RKO (cell line): ENCODE measurements at regions not wholly inside any gene's neighbourhood (a gene's known extent, or its start where the extent isn't known, plus 50 kb on each side); places are given as distances from the start of the nearest gene placed in this dataset.
A peak's percentile ranks its signal among the peaks of the same experiment; 100 is the strongest.
"Not testable (repeated sequence)": the region's sequence is repeated elsewhere in the genome, so short reads cannot be mapped to it uniquely, and the experiment has no call there.

Experiments used
- DNase-seq: peaks from one replicate; pipeline ENCODE4 v3.0.0-alpha.2; 2016; ENCODE audit warnings: low spot score

DNA sequence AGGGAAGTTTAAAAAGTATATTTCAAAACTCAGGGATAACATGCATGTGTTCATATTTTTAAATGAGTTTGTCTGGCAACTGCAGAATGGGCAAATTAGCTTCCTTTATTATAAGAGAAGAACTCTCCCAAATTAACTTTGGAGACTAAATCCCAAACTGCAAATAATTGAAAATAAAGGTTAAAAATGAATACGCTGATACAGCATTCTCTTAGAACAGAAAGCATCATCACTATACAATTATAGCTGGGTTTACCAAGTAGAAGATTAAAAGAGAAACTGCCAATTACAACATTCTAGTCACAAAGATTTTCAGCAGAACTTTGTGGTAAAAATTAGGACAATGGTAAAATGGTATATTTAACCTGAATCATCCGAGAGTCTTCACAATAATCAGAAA is 73.3 kb downstream of the OLFM4 start:
- no peak for DNase-seq

- no peak for DNase-seq
These were observed 75.5 kb downstream of the OLFM4 start for GRCh38 chr13:53104136-53104535.

GRCh38 chr13:53105477-53105876 is 76.9 kb downstream of the OLFM4 start:
- no peak for DNase-seq

GRCh38 chr13:53105890-53106289 is 77.3 kb downstream of the OLFM4 start:
- DNase-seq: no peak

GRCh38 chr13:53110181-53110580 is 81.6 kb downstream of the OLFM4 start:
- DNase-seq: no peak

- no peak for DNase-seq
These were observed 82.0 kb downstream of the OLFM4 start for GRCh38 chr13:53110614-53111013.

- DNase-seq: no peak
These were observed 83.9 kb downstream of the OLFM4 start for GRCh38 chr13:53112522-53112921.

DNA sequence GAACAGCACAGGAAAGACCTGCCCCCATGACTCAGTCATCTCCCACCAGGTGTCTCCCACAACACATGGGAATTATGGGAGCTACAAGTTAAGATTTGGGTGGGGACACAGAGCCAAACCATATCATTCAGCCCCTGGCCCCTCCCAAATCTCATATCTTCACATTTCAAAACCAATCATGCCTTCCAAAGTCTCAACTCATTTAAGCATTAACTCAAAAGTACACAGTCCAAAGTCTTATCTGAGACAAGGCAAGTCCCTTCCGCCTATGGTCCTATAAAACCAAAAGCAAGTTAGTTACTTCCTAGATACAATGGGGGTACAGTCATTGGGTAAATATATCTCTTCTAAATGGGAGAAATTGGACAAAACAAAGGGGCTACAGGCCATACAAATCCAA is 88.4 kb downstream of the OLFM4 start:
- not testable (repeated sequence) for DNase-seq

DNA sequence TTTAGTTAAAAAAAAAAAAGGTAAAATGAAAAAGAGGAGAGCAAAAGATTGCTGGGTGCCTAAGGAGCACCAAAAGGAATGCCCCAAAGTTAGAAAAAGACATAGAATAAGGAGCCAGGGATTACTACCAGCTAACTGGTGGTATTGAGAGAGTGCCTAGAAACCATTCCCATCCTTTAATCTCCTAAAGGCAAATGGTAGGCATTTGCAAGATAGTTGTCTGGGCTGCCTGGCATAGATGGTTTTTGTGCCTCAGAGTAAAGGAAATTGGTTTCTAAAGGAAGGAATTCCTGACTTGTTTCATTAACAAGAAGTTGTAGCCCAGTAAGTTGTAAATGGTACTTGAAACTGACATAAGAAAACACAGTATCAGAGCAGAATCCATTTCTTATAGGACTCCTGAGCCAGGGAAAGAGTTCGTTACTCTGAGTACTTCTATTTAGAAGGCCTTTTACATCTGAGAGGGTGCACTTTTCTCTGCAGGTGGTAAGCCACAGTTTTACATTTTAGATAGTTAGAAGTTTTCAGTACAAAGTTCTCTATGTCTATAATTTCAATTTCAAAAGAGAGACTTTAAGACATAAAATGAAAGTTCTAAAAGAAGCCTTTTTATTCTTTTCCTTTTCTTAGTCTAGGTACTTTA is 92.6 kb downstream of the OLFM4 start:
- no peak for DNase-seq

DNA sequence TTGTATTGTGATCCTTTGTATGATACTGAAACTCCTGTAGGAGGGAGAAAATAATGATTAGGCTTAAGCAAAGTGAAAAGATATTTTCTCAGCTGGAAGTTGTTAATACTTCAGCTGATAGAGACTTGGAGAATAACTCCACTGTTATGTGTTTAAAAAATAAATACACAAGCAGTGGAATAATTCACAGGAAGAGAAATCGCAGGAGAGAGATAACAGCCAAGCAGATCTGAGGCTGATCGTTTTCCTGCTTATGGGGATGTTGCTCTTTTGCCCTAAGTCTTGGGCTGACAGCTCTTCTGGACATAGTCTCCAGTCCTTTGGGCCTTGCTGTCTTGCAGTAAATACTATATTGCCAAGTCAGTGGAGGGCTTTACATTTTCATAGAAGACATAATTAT is 93.3 kb downstream of the OLFM4 start:
- DNase-seq: no peak

DNA sequence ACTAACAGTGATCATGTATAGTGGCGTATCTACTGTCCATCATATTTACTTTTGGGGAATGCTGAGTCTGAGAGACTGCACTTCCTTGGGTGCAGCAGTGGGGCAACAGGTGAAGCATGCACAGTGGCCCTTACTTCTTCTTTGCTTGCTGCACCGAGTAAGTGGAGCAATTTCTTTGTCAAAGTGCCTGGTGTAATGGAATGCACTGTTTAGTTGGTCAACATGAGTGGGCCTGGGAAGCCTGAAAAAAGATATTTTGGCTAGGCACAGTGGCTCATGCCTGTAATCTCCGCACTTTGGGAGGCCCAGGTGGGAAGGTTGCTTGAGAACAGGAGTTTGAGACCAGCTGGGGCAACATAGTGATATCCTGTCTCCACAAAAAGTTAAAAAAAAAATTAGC is 94.9 kb downstream of the OLFM4 start:
- DNase-seq: no peak

DNA sequence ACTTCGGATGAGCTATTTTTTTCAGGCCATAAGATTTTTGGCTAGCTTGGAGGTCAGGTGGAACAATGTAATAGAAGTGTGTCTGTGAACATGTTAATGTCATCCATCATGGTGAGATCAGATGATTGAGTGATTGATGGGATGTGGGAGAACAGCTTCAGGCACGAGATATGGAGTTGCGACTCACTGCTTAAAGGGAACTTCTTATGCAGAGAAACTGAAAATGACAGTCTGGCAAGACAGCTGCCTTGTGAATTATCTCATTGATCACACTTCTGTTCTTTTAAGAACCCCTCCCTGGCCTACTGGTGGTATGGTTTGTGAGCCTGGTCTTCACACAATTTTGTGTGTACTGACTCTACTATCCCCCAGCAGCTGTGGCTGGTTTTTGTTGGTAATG is 96.0 kb downstream of the OLFM4 start:
- no peak for DNase-seq

- no peak for DNase-seq
These were observed 98.2 kb downstream of the OLFM4 start for GRCh38 chr13:53126841-53127245.

DNA sequence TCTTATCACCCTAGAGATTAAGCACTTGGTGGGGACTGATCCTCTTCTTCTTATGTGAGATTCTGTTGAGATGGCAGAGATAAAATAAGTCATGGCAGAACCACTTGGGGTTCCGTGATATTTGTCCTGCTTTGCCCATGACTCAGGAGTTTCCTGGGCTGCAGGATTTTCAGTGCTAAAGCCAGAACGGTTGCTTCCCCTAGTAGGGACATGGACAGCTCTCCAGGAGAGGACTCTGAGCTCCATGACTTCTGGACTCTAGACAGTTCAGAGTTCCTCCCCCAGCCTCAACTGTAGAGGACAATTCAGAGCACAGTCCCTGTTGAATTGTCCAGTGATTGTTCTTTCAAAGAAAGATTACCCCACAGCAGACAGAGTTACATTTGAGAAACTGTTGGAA is 98.8 kb downstream of the OLFM4 start:
- DNase-seq: no peak

GRCh38 chr13:53129864-53130393 is 101.3 kb downstream of the OLFM4 start:
- DNase-seq: no peak

DNA sequence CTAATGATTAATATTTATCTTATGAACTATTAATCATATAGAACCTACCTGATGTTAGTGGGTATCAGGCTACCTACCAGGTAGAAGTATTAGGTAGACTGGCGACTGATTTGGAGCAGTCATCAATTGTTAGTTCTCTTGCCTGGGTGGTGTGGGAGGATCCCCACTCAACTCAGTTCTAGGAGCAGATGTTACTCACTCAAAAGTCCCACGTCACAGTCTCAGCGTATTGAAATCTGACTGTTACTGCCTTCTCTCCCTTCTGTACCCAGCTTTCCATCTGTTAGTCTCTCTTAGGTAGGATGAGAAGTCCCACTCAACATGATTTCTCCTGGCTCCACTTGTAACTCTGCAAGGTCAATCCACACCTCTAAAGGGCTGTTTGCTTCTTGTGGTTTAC is 102.7 kb downstream of the OLFM4 start:
- DNase-seq: no peak

DNA sequence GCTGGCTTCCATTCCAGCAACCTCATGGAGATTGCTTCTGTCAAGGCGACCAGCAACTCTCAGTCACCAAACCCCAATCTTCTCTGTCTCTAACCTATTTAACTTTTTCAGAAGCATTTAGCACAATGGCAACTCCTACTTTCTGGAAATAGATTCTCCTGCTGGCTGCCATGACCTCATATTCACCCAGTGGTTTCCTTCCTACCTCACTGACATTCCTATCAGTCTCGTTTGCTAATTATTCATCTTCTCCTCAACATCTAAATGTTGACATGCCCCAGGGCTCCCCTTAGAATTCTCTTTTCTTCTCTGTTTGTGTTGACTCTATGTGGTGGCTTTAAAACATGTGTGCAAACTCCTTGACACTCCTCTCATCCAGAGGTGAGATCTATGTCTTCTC is 106.7 kb downstream of the OLFM4 start:
- no peak for DNase-seq

DNA sequence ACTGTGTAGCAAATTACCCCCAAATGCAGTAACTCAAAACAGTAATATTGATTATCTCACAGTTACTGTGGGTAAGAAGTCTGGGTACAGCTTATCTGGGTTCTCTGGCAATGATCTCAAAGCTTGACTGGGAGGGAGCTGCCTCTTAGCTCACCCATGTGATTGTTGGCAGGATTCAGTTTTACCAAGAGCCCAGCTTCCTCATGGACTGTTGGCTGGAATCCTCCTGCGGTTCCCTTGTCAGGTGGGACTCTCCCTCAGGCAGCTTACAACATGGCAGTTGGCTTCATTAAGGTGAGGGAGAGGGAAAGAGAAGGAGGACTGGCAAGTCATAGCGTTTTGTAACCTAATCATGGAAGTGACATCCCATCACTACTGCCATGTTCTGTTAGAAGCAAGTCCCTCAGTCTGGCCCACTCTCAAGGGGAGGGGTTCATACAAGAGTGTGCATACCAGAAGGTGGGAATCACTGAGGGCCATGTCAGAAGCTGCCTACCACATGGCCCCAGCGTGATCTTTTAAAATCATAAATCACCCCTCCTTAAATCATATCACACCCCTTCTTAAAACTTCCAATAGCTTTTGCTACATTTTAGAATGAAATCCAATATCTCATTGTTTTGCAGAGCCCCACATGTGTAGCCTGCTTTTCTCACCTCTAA is 108.1 kb downstream of the OLFM4 start:
- DNase-seq: no peak

DNA sequence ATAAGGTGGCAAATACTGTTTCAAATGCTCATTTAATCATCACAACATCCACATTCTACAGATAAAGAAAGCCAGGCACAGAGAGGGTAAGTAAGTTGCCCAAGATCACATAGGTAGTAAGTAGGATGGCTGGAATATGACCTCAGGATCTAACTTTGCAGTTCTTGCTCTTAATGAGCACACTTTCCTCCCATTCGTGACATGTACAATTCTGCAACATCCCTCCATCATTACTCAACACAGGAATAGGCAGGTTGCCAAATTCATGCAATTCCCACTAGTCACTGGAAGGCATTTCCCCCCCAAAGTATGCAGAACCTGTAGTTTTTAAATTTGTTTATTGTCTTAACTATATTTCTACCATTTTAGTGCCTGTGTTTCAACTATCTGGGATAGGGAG is 109.2 kb downstream of the OLFM4 start:
- DNase-seq: peak; percentile 43

- no peak for DNase-seq
These were observed 109.9 kb downstream of the OLFM4 start for GRCh38 chr13:53138376-53139036.

- no peak for DNase-seq
These were observed 112.7 kb downstream of the OLFM4 start for GRCh38 chr13:53141336-53141735.

DNA sequence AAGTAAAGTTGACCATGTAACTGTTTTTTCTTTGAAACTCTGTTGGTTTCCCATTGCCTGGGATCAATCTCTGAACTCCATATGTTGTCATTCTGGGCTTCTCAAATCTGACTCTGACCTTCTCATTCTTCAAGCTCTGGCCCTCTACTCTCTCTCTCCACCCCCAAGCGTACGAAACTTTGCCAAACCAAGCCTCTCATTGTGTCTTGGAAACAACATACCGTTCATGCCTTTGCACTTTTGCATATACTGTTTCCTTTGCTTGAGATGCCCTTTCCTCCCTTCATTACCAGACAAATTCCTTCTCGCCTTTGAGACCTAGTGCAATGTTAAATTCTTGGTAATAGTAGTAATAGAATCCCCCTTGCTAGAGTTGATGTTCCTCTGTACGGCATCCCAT is 113.7 kb downstream of the OLFM4 start:
- no peak for DNase-seq

DNA sequence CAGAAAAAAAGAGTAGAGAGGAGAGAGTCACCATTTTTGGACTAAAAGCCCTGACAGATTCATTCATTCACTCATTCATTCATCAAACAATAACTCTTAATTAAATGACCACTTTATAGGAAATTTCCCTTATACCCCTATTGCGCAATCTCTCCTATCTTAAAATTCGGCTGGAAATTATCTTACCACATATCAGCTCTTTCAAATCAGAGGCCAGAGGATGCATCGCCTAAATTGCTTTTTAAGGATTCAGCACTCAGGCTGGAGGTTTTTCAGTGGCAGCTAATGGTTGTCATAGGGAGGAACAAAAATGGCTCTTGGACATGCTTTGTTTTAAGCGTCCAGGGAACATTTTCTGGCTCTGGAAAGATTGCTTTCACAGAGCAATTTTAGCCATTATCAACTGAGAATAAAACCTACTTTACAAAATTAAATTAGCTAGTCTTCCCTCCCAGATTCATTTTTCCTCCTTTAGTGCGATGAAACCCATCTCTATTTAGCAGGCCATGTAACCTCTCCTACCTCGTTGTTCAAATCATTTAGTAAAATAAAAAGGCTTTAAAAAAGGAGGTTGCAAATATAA is 115.2 kb downstream of the OLFM4 start:
- no peak for DNase-seq
